ENCODE measurements at regions not wholly inside any gene's neighbourhood (a gene's known extent, or its start where the extent isn't known, plus 50 kb on each side); places are given as distances from the start of the nearest gene placed in this dataset.

DNA sequence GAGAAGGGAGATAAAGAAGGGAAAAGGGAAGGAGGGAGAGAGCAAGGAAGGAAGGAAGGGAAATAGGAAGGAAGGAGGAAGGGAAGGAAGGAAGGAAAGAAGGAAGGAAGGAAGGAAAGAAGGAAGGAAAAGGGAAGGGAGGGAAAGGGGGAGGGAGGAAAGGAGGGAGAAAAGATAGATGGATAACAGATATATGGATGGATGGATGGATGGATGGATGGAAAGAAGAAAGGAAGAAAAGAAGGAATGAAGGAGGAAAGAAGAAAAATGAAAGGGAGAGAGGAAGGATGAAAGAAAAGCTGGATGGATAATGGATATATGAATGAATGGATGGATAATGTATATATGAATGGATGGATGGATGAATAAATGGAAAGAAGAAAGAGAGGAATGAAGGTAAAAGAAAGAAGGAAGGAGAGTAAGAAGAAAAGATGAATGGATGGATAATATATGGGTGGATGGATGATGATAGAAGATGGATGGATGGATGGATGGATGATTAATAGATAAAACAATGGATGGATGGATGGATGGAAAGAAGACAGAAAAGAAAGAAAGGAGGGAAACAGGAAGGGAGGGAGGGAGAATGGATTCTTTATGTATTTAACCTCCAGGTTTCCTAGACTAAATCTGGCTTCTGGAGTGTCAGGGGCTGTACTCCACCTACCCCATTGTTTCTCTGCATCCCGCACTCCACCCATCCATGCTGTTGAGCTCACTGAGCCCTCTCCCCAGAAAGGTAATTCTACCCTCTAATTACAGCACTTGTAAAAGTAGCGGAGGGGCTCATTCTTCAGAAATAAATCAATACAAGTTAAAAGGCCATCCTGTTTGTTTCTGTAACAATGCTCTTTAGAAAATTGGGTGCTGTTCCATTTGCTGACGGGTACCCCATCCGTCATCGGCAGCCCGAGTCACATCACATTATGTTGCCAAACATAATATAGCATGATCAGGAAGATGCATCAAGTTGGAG, 506.1 kb downstream of the MIAT start:
- H2BK12ac ChIP-seq (ENCODE audit: low read depth, low read length) = no peak overlapping the region
- no peaks in the 10 kb centered on the region for H3K79me2 ChIP-seq (ENCODE audit: control insufficient read depth in 1 of 2, insufficient read depth in 2 of 2, low read length in 2 of 2)
- ChIA-PET CTCF (ENCODE audit: partially characterized antibody) (interaction anchor here (0.8 to 0.9 kb wide), 2 partner anchors 19 to 112 kb away, joined by 3 read pairs; no protein-coding TSS in a partner anchor), POLR2A (ENCODE audit: partially characterized antibody) (no interaction called here)
- FAIRE-seq = no peak
- H4K20me1 ChIP-seq (replicated peaks in 1 of 2; ENCODE audit: control insufficient read depth in 1 of 2, insufficient read depth in 2 of 2, low read length in 2 of 2) = no peaks in the 10 kb centered on the region
- no peak overlapping the region for H2BK15ac ChIP-seq (ENCODE audit: low read length)
- no peak overlapping the region for H4K8ac ChIP-seq (ENCODE audit: extremely low read depth, insufficient read depth, low read length)
- no peak overlapping the region for H3K9ac ChIP-seq (replicated peaks in 1 of 4; ENCODE audit: extremely low read depth in 1 of 4, low read depth in 3 of 4, low read length in 3 of 4)
- WGBS, 2 experiments (ENCODE audit: extremely low coverage in 1 of 2, insufficient coverage in 1 of 2, insufficient read length in 1 of 2, insufficient replicate concordance in 2 of 2, low coverage in 1 of 2, low lambda C conversion rate in 2 of 2, missing lambda C conversion rate in 1 of 2) = 79% methylated on average over 5 of the region's 6 CpGs; no CpG with 5 or more reads in 1 of the 2 experiments
- no peak overlapping the region for H2AK5ac ChIP-seq (ENCODE audit: low read depth, low read length)
- H3K9me3 ChIP-seq (ENCODE audit: insufficient read depth in 2 of 2, low read depth in 1 of 2, low read length in 1 of 2) = no peaks in the 10 kb centered on the region
- H4K5ac ChIP-seq (ENCODE audit: insufficient read length, low read depth, low read length) = no peak overlapping the region
- H3K56ac ChIP-seq (replicated peaks; ENCODE audit: insufficient read length, low read depth, low read length) = no peak overlapping the region
- no peak overlapping the region for H3K14ac ChIP-seq (ENCODE audit: insufficient read length)
- H3K4me3 ChIP-seq (ENCODE audit: extremely low read depth in 1 of 4, insufficient read depth in 2 of 4, low read depth in 3 of 4, low read length in 4 of 4) = no peak overlapping the region
- DNase-seq (ENCODE audit: low read depth in 1 of 2, low spot score in 2 of 2) = no peak
- no peak overlapping the region for H2BK120ac ChIP-seq (replicated peaks; ENCODE audit: low read depth, low read length)
- no peaks in the 10 kb centered on the region; the same call in 1 of the 2 replicates for H3K79me1 ChIP-seq (ENCODE audit: low read depth, low read length)
- no peak overlapping the region for H3K27ac ChIP-seq (ENCODE audit: low read depth, low read length)
- H3K18ac ChIP-seq (ENCODE audit: extremely low read depth, low read length) = no peak overlapping the region
- H3K4me2 ChIP-seq (ENCODE audit: insufficient read depth in 1 of 2, low read depth in 2 of 2, low read length in 2 of 2) = no peak overlapping the region
- peaks cover 2 to 6% (median 3%) of the 10 kb centered on the region in 4 experiments; a peak in 4 of 7 replicates for H3K4me1 ChIP-seq (replicated peaks in 1 of 4; ENCODE audit: control insufficient read depth in 3 of 4, insufficient read depth in 4 of 4, low read length in 3 of 4)
- no peak overlapping the region for H3K4ac ChIP-seq (replicated peaks; ENCODE audit: insufficient read length, low read depth, low read length)
- H3K23me2 ChIP-seq (ENCODE audit: low read depth, low read length) = peaks cover 2% of the 10 kb centered on the region; the same call in 1 of the 2 replicates
- no peak overlapping the region for H3K23ac ChIP-seq (ENCODE audit: insufficient read length)
- no peak overlapping the region for H2BK20ac ChIP-seq (ENCODE audit: low read length)
- H3K27me3 ChIP-seq (replicated peaks in 1 of 4; ENCODE audit: control insufficient read depth in 3 of 4, extremely low read depth in 1 of 4, insufficient read depth in 3 of 4, low read length in 3 of 4) = peaks cover 0 to 2% (median 0%) of the 10 kb centered on the region in 4 experiments; a peak in 2 of 7 replicates
- no peak overlapping the region for H4K91ac ChIP-seq (replicated peaks; ENCODE audit: insufficient read length, low read length)
- no peak overlapping the region for H2BK5ac ChIP-seq (ENCODE audit: low read depth, low read length)
- no peak overlapping the region for H2AFZ ChIP-seq (ENCODE audit: low read length)
- H3K36me3 ChIP-seq (ENCODE audit: control insufficient read depth in 2 of 4, insufficient read depth in 4 of 4, low read length in 3 of 4) = no peaks in the 10 kb centered on the region
- TF ChIP-seq ASH2L (IDR thresholded peaks at IDR 0.05; ENCODE audit: low read length) (no peak), RXRA (IDR thresholded peaks at IDR 0.05; ENCODE audit: insufficient read depth, low read depth, low read length) (no peak), NANOG (IDR thresholded peaks at IDR 0.05; ENCODE audit: insufficient read depth, low read depth, low read length, poor library complexity, severe bottlenecking) (no peak), POLR2AphosphoS5 (IDR thresholded peaks at IDR 0.05; ENCODE audit: low read depth, low read length) (no peak), TEAD4 (IDR thresholded peaks at IDR 0.05; ENCODE audit: low read depth, low read length) (no peak), CHD2 (IDR thresholded peaks at IDR 0.05; ENCODE audit: low read length) (no peak), BCL11A (IDR thresholded peaks at IDR 0.05; ENCODE audit: low read depth in 2 of 2, low read length in 2 of 2) (no peak), CREB1 (IDR thresholded peaks at IDR 0.05) (no peak), EZH2 (IDR thresholded peaks at IDR 0.05; ENCODE audit: low read depth, low read length, severe bottlenecking) (no peak), EGR1 (IDR thresholded peaks at IDR 0.05; ENCODE audit: borderline replicate concordance, low read depth, low read length) (no peak), FOSL1 (IDR thresholded peaks at IDR 0.05; ENCODE audit: insufficient read depth, low read depth, low read length) (no peak)
- TF ChIP-seq, protein P1, sequence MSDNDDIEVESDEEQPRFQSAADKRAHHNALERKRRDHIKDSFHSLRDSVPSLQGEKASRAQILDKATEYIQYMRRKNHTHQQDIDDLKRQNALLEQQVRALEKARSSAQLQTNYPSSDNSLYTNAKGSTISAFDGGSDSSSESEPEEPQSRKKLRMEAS (IDR thresholded peaks at IDR 0.05) = no peak

Measured in H1 (cell line).